ENCODE measurements at regions not wholly inside any gene's neighbourhood (a gene's known extent, or its start where the extent isn't known, plus 50 kb on each side); places are given as distances from the start of the nearest gene placed in this dataset.
"Not testable (repeated sequence)": the region's sequence is repeated elsewhere in the genome, so short reads cannot be mapped to it uniquely, and the experiment has no call there.

DNA sequence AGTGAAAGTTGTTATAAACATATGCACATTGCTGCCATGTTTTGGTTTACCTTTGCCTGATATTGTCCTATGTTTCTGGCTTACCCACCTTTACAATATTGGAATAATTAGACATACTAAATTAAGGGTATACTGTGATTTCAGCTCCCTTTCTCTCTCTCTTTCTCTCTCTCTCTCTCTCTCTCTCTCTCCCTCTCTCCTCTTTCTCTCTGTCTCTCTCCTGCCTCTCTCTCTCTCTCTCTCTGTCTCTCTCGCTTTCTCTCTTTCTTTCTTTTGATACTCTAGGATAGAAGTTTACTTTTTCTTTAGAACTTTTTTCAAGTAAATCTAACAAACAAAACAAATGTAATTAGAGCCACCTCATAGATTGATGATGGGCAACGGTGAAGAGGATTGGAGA, 239.6 kb downstream of the TMEM161B start:
- ChIA-PET CTCF (interaction anchor here (1.0 kb wide), 1 partner anchor 9 kb away, joined by 4 read pairs; no protein-coding TSS in a partner anchor), POLR2A (ENCODE audit: low non-redundant PET) (no interaction called here)
- no peak overlapping the region for H3K27ac ChIP-seq
- no peak for DNase-seq (ENCODE audit: low spot score)
- TF ChIP-seq, protein P1, sequence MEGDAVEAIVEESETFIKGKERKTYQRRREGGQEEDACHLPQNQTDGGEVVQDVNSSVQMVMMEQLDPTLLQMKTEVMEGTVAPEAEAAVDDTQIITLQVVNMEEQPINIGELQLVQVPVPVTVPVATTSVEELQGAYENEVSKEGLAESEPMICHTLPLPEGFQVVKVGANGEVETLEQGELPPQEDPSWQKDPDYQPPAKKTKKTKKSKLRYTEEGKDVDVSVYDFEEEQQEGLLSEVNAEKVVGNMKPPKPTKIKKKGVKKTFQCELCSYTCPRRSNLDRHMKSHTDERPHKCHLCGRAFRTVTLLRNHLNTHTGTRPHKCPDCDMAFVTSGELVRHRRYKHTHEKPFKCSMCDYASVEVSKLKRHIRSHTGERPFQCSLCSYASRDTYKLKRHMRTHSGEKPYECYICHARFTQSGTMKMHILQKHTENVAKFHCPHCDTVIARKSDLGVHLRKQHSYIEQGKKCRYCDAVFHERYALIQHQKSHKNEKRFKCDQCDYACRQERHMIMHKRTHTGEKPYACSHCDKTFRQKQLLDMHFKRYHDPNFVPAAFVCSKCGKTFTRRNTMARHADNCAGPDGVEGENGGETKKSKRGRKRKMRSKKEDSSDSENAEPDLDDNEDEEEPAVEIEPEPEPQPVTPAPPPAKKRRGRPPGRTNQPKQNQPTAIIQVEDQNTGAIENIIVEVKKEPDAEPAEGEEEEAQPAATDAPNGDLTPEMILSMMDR (conservative IDR thresholded peaks at IDR 0.05; ENCODE audit: low read depth) = no peak

DNA sequence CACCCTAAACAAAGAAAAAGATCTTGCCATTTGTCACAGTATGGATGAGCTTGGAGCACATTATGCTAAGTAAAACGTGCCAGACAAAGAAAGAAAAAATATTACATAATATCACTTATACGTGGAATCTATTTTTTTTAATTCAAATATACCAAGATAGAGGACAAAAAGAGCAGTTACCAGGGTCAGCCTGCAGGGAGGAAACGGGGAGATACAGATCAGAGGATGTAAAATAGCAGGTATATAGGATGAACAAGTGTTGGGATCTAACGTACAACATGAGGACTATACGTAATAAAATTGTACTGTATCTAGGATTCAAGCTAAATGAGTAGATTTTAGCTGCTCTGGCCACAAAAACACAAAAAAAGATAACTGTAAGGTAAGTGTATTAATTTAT, 247.5 kb downstream of the TMEM161B start:
- TF ChIP-seq, protein P1 (conservative IDR thresholded peaks at IDR 0.05; ENCODE audit: low read depth) = no peak
- DNase-seq (ENCODE audit: low spot score) = no peak
- H3K27ac ChIP-seq = no peak overlapping the region
- CTCF ChIA-PET = interaction anchor here (1.6 kb wide), 1 partner anchor 670 kb away, joined by 5 read pairs; no protein-coding TSS in a partner anchor
- POLR2A ChIA-PET (ENCODE audit: low non-redundant PET) = no interaction called here

DNA sequence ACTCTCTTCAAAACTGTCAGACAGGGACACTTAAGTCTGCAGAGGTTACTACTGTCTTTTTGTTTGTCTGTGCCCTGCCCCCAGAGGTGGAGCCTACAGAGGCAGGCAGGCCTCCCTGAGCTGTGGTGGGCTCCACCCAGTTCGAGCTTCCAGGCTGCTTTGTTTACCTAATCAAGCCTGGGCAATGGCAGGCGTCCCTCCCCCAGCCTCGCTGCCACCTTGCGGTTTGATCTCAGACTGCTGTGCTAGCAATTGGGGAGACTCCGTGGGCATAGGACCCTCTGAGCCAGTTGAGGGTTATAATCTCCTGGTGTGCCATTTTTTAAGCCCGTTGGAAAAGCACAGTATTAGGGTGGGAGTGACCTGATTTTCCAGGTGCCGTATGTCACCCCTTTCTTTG, 253.7 kb downstream of the TMEM161B start:
- POLR2A ChIA-PET (ENCODE audit: low non-redundant PET); H3K27ac ChIP-seq; DNase-seq (ENCODE audit: low spot score): not testable (repeated sequence)
- CTCF ChIA-PET = interaction anchor here (0.6 kb wide), 1 partner anchor 241 kb away, joined by 3 read pairs; no protein-coding TSS in a partner anchor

DNA sequence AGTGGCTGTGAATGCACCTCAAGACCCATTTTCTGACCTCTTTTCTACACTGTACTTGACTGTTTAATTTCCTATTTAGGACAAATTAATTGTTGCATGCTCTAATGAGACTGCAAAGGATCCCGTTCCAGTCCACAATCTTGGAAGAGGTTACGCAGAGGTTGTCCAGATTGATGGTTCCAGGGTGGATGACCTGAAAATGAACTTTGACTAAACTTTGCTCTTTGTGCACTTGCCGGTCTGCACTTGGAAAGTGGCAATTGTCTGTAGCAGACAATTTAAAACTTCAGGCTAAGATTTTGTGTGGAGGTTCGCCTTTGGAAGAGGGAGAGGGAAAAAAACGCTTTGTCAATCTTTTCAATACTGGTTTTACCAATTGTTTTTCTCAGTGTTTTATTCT, 267.8 kb downstream of the TMEM161B start:
- POLR2A ChIA-PET (ENCODE audit: low non-redundant PET) = no interaction called here
- TF ChIP-seq, protein P1 (conservative IDR thresholded peaks at IDR 0.05; ENCODE audit: low read depth) = no peak
- no peak overlapping the region for H3K27ac ChIP-seq
- no peak for DNase-seq (ENCODE audit: low spot score)
- CTCF ChIA-PET = no interaction called here

DNA sequence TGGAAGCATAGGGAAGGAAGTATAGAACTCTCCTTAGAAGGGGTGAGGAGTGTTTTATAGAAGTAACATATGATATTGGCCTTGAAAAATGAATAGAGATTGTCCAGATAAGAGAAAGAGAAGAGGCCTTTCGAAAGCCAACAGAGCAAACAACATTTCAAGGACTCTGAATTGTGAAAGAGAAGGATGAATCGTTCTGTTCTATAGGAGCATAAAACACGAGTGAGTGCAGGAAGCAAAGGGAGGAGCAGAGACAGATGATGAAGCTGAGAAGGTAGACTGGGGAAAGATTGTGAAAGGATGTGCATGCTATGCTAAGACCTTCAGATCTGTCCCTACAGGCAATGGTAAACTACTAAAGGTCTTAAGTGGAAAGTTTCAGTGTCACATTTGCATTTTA, 271.0 kb downstream of the TMEM161B start:
- DNase-seq (ENCODE audit: low spot score) = no peak
- CTCF ChIA-PET = no interaction called here
- H3K27ac ChIP-seq = no peak overlapping the region
- POLR2A ChIA-PET (ENCODE audit: low non-redundant PET) = no interaction called here
- TF ChIP-seq, protein P1 (conservative IDR thresholded peaks at IDR 0.05; ENCODE audit: low read depth) = no peak

DNA sequence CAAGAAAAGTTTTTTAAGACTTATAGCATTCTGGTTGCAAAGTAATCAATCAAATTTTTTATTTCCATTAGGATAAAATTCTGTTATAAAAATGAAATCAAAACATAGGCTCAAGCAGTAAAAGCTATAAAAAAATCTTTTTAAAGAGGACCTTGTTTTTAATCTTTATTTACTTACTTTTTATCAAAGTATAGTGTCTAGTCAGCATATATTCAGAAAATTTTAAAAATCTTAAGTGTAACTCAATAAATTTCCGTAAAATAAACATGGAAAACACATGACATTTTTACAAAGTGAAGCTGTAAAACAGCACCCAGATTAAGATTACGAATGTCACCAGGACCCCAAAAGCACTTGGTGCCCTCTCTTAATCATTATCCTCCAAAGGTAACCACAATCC, 302.4 kb downstream of the TMEM161B start:
- ChIA-PET CTCF (no interaction called here), POLR2A (ENCODE audit: low non-redundant PET) (no interaction called here)
- no peak overlapping the region for H3K27ac ChIP-seq
- no peak for DNase-seq (ENCODE audit: low spot score)
- TF ChIP-seq, protein P1 (conservative IDR thresholded peaks at IDR 0.05; ENCODE audit: low read depth) = no peak

DNA sequence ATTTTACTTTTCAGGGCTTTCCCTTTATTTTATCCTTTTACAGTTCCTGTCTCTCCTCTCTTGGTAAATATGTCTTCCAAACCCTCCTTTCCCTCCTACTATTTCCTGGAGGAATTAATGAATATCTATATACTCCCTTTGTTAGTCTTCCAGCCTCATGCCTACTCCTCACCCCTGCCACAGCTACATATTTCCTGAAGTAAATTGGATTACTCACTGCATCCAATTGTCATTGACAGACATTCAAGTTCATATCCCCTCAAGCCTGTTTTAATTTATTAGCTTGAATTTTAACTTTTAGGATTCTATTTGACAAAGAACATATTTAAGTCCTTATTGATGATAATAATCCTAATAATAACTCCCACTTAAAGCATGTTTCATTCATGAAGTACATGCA, 314.5 kb downstream of the TMEM161B start:
- TF ChIP-seq, protein P1 (conservative IDR thresholded peaks at IDR 0.05; ENCODE audit: low read depth) = no peak
- CTCF ChIA-PET = interaction anchor here (0.6 kb wide), 1 partner anchor 1231 kb away, joined by 3 read pairs; no protein-coding TSS in a partner anchor
- no peak for DNase-seq (ENCODE audit: low spot score)
- POLR2A ChIA-PET (ENCODE audit: low non-redundant PET) = no interaction called here
- H3K27ac ChIP-seq = no peak overlapping the region
